HepG2 (cell line): ENCODE measurements at regions not wholly inside any gene's neighbourhood (a gene's known extent, or its start where the extent isn't known, plus 50 kb on each side); places are given as distances from the start of the nearest gene placed in this dataset.
A peak's percentile ranks its signal among the peaks of the same experiment; 100 is the strongest.

Experiments used
- ATAC-seq: fragments of 200-7000 bp; cut with Tn5 transposase; 3 replicates; pipeline ENCODE4 v1.9.1; 2020; ENCODE audit warnings: mild to moderate bottlenecking, moderate library complexity
- BruUV-seq: library from RNA; stranded (reverse); fragments of 400-500 nt; replicated peaks from 2 replicates; lab custom pipeline; 2021; lab: Mats Ljungman, UMichigan
- CTCF ChIA-PET: fragments of 300-600 bp; formaldehyde crosslinking; extraction: SDS; loops from one replicate; lab custom pipeline; 2021; ENCODE audit warnings: low total read pairs, inconsistent platforms, low intra/inter-chr PET ratio; lab: Yijun Ruan, JAX
- POLR2A ChIA-PET: fragments of 350-600 bp; sonication (Branson Sonifier 250); formaldehyde crosslinking; loops from one replicate; lab custom pipeline; 2020; ENCODE audit warnings: antibody characterized with exemption, inconsistent platforms; lab: Yijun Ruan, JAX
- DNase-seq: peaks from one replicate; pipeline ENCODE4 v3.0.0-alpha.2; 2015; ENCODE audit warnings: low spot score
- FAIRE-seq: peaks from 3 replicates; lab custom pipeline; 2011; peaks lifted over from hg19 to GRCh38; lab: Jason Lieb, UNC
- H2AFZ ChIP-seq: one replicate; pipeline ENCODE4 v1.6.1; 2011; ENCODE audit warnings: low read length, inconsistent platforms
- H3K27ac ChIP-seq: fragments of 300-600 bp; 3 replicates; pipeline ENCODE4 v1.8.0; 2011; ENCODE audit warnings: mixed run types, mild to moderate bottlenecking, mixed read lengths, low read length, inconsistent platforms; ENCODE audit not compliant: insufficient read depth; ENCODE audit errors: extremely low read length
- H3K27me3 ChIP-seq, 2 experiments: fragments of 200-600 bp in 1 of 2; 2 replicates in 1 of 2; 3 replicates in 1 of 2; pipeline versions ENCODE4 v1.6.0 to v1.8.0; 2011; ENCODE audit warnings: low read length in 2 of 2, mild to moderate bottlenecking in 2 of 2, moderate library complexity in 2 of 2, inconsistent platforms in 1 of 2; ENCODE audit not compliant: insufficient read depth in 2 of 2, control insufficient read depth in 1 of 2
- H3K36me3 ChIP-seq, 2 experiments: fragments of 200-600 bp in 1 of 2; replicated peaks in 1 of 2; 2 replicates in 1 of 2; 3 replicates in 1 of 2; pipeline versions ENCODE4 v1.5.1 to v1.8.0; 2011; ENCODE audit warnings: low read length in 2 of 2, inconsistent platforms in 1 of 2; ENCODE audit not compliant: insufficient read depth in 2 of 2, control insufficient read depth in 1 of 2
- H3K4me1 ChIP-seq: 2 replicates; pipeline ENCODE4 v1.5.1; 2012; ENCODE audit warnings: low read length, inconsistent platforms; ENCODE audit not compliant: insufficient read depth
- H3K4me2 ChIP-seq: 2 replicates; pipeline ENCODE4 v1.6.0; 2011; ENCODE audit warnings: low read depth, low read length, inconsistent platforms
- H3K4me3 ChIP-seq, 3 experiments: fragments of 200-600 bp in 1 of 3; sonication (generic), shearing (Covaris generic) in 1 of 3; replicated peaks in 1 of 3; 2 replicates each; pipeline ENCODE4 v1.5.1; 2011 to 2016; ENCODE audit warnings: low read length in 3 of 3, inconsistent platforms in 2 of 3, low read depth in 2 of 3, mild to moderate bottlenecking in 2 of 3, control low read depth in 1 of 3, mixed read lengths in 1 of 3; ENCODE audit not compliant: insufficient read depth in 1 of 3
- H3K79me2 ChIP-seq: one replicate; pipeline ENCODE4 v1.6.1; 2011; ENCODE audit warnings: low read length, inconsistent platforms; ENCODE audit not compliant: insufficient read depth
- H3K9ac ChIP-seq: 2 replicates; pipeline ENCODE4 v1.6.0; 2011; ENCODE audit warnings: mild to moderate bottlenecking, low read depth, low read length, inconsistent platforms; ENCODE audit not compliant: insufficient read depth
- H3K9me3 ChIP-seq: 2 replicates; pipeline ENCODE4 v1.5.1; 2012; ENCODE audit warnings: mild to moderate bottlenecking, low read length
- H4K20me1 ChIP-seq: 2 replicates; pipeline ENCODE4 v1.6.0; 2011; ENCODE audit warnings: inconsistent platforms, mild to moderate bottlenecking, low read length, moderate library complexity; ENCODE audit not compliant: insufficient read depth
- ARID5B ChIP-seq: IDR thresholded peaks from 2 replicates; pipeline ENCODE4 v1.4.0; 2020; ENCODE audit warnings: mild to moderate bottlenecking, missing genetic modification reagents
- JDP2 ChIP-seq: sonication (generic); formaldehyde crosslinking; IDR thresholded peaks from 2 replicates; pipeline ENCODE4 v1.8.1; 2022; ENCODE audit warnings: missing genetic modification reagents, borderline replicate concordance
- KAT2B ChIP-seq: fragments of 150-350 bp; IDR thresholded peaks from 2 replicates; pipeline ENCODE4 v1.6.1; 2014; ENCODE audit warnings: low read depth, low read length, borderline replicate concordance
- KDM3A ChIP-seq: IDR thresholded peaks from 2 replicates; pipeline ENCODE4 v1.6.1; 2018; ENCODE audit warnings: low read depth, missing compliant biosample characterization
- KDM5A ChIP-seq: fragments of 200-600 bp; sonication (generic); IDR thresholded peaks from 2 replicates; pipeline ENCODE4 v1.7.0; 2018; ENCODE audit warnings: antibody characterized with exemption, mild to moderate bottlenecking, low read length, borderline replicate concordance
- MLLT10 ChIP-seq: sonication (generic); formaldehyde crosslinking; IDR thresholded peaks from 2 replicates; pipeline ENCODE4 v1.4.0; 2020; ENCODE audit warnings: missing genetic modification reagents
- MXD3 ChIP-seq: IDR thresholded peaks from 2 replicates; pipeline ENCODE4 v1.6.1; 2016; ENCODE audit warnings: mild to moderate bottlenecking, missing biosample characterization, missing genetic modification reagents
- NCOA1 ChIP-seq: sonication (generic); formaldehyde crosslinking; IDR thresholded peaks from 2 replicates; pipeline ENCODE4 v1.9.0; 2021; ENCODE audit warnings: missing genetic modification reagents
- RBFOX2 ChIP-seq: fragments of 200-400 bp; formaldehyde crosslinking; IDR thresholded peaks from 2 replicates; pipeline ENCODE4 v1.6.1; 2017; ENCODE audit warnings: low read depth, mild to moderate bottlenecking, low read length
- SAP130 ChIP-seq: IDR thresholded peaks from 2 replicates; pipeline ENCODE4 v1.6.1; 2016; ENCODE audit warnings: low read depth
- ZNF207 ChIP-seq: fragments of 450-650 bp; IDR thresholded peaks from 2 replicates; pipeline ENCODE4 v1.6.1; 2016; ENCODE audit warnings: antibody characterized with exemption, borderline replicate concordance
- ZNF280D ChIP-seq: sonication (generic); formaldehyde crosslinking; IDR thresholded peaks from 2 replicates; pipeline ENCODE4 v1.5.1; 2020; ENCODE audit warnings: mild to moderate bottlenecking, missing genetic modification reagents
- ZNF790 ChIP-seq: sonication (generic); formaldehyde crosslinking; IDR thresholded peaks from 2 replicates; pipeline ENCODE4 v1.8.0; 2022; ENCODE audit warnings: missing genetic modification reagents, mild to moderate bottlenecking, borderline replicate concordance
- ZSCAN30 ChIP-seq: sonication (generic); formaldehyde crosslinking; IDR thresholded peaks from 2 replicates; pipeline ENCODE4 v1.5.0; 2020; ENCODE audit warnings: mild to moderate bottlenecking, missing genetic modification reagents
- ZUFSP ChIP-seq: sonication (generic); formaldehyde crosslinking; IDR thresholded peaks from 2 replicates; pipeline ENCODE4 v1.9.0; 2021; ENCODE audit warnings: missing genetic modification reagents, mild to moderate bottlenecking, borderline replicate concordance
- WGBS: methylation state at CpG from one replicate; pipeline ENCODE4 v1.1.6; 2017; ENCODE audit warnings: low lambda C conversion rate; 5-methylcytosine and 5-hydroxymethylcytosine counted together
- in situ Hi-C: cut with HindIII; loops from 2 replicates; pipeline ENCODE4 v1.10.0; 2017; ENCODE audit warnings: low pct_unique_long_range_greater_than_20kb; ENCODE audit not compliant: extremely low pct_ligation_motif_present
- intact Hi-C: fragments of 100-400 bp; cut with micrococcal nuclease; formaldehyde crosslinking; loops from one replicate; pipeline ENCODE4 v1.10.0; 2022; ENCODE audit not compliant: unreplicated experiment

- no TSS peak for BruUV-seq
- ChIA-PET CTCF (no interaction called here), POLR2A (interaction anchor here (0.6 to 3.5 kb wide), 10 partner anchors 14 to 173 kb away, joined by 3 to 36 read pairs (median 6); partner anchors contain the start of genes PLD1 and TMEM212)
- Histone ChIP-seq H3K9ac (peak overlapping the region; percentile 71), H3K4me3 (no peak overlapping the region; a peak in 1 of 6 replicates), H3K79me2 (no peaks in the 10 kb centered on the region), H3K4me1 (peaks cover 69% of the 10 kb centered on the region), H3K27ac (peak overlapping the region; percentile 90), H3K36me3 (no peaks in the 10 kb centered on the region), H3K9me3 (no peaks in the 10 kb centered on the region), H4K20me1 (no peaks in the 10 kb centered on the region), H3K4me2 (peak overlapping the region; percentile 54), H2AFZ (no peak overlapping the region), H3K27me3 (no peaks in the 10 kb centered on the region)
- WGBS, result 1% methylated on average over 6 of the region's 6 CpGs
- FAIRE-seq (peak; percentile 95), ATAC-seq (peak; percentile 89), DNase-seq (peak; percentile 96)
- intact Hi-C loops, result no loop called here
- in situ Hi-C loops, result no loop called here
- TF ChIP-seq SAP130 (CRISPR knock-in tag), result peak; percentile 94
- TF ChIP-seq ARID5B (CRISPR knock-in tag), result peak; percentile 99
- TF ChIP-seq ZNF790 (CRISPR knock-in tag), result no peak
- no peak for TF ChIP-seq MXD3 (CRISPR knock-in tag)
- peak; percentile 35; the same call in 1 of the 2 replicates for TF ChIP-seq JDP2
- TF ChIP-seq KDM3A (CRISPR knock-in tag), result peak; percentile 63; the same call in 1 of the 2 replicates
- TF ChIP-seq ZUFSP (CRISPR knock-in tag), result no peak
- no peak for TF ChIP-seq NCOA1 (CRISPR knock-in tag)
- TF ChIP-seq KDM5A, result no peak
- TF ChIP-seq KAT2B, result no peak
- TF ChIP-seq ZSCAN30, result no peak
- no peak for TF ChIP-seq ZNF207
- no peak; the same call in 1 of the 2 replicates for TF ChIP-seq ZNF280D (CRISPR knock-in tag)
- TF ChIP-seq RBFOX2, result peak; percentile 71
- no peak for TF ChIP-seq MLLT10 (CRISPR knock-in tag)
Measured at GRCh38 chr3:171967137-171967783, 72.1 kb upstream of the FNDC3B start.
